ENCODE measurements at regions not wholly inside any gene's neighbourhood (a gene's known extent, or its start where the extent isn't known, plus 50 kb on each side); places are given as distances from the start of the nearest gene placed in this dataset.

GRCh38 chr10:16381083-16381482, 55.7 kb upstream of the PTER start:
- DNase-seq = no peak

GRCh38 chr10:16384021-16384420, 52.8 kb upstream of the PTER start:
- no peak for DNase-seq

- DNase-seq = no peak
Observed at GRCh38 chr10:16386855-16387254, 50.0 kb upstream of the PTER start.
